Neural crest cell (in vitro differentiated cells): ENCODE measurements at regions not wholly inside any gene's neighbourhood (a gene's known extent, or its start where the extent isn't known, plus 50 kb on each side); places are given as distances from the start of the nearest gene placed in this dataset.
"Not testable (repeated sequence)": the region's sequence is repeated elsewhere in the genome, so short reads cannot be mapped to it uniquely, and the experiment has no call there.

Source experiments
- DNase-seq: peaks from one replicate; pipeline ENCODE4 v3.0.0; 2021; ENCODE audit warnings: low read depth, mixed read lengths, low spot score
- H3K27ac Mint-ChIP-seq: one replicate; pipeline ENCODE4 v1.8.0; 2021; ENCODE audit warnings: mild to moderate bottlenecking, mixed read lengths; ENCODE audit not compliant: unreplicated experiment
- H3K27me3 Mint-ChIP-seq: 2 replicates; pipeline ENCODE4 v1.8.0; 2021; ENCODE audit warnings: low read depth, mild to moderate bottlenecking, mixed read lengths
- H3K36me3 Mint-ChIP-seq: 2 replicates; pipeline ENCODE4 v1.8.0; 2021; ENCODE audit warnings: low read depth, mild to moderate bottlenecking, mixed read lengths
- H3K4me1 Mint-ChIP-seq: 2 replicates; pipeline ENCODE4 v1.8.0; 2021; ENCODE audit warnings: mixed read lengths
- H3K4me3 Mint-ChIP-seq: one replicate; pipeline ENCODE4 v1.8.0; 2021; ENCODE audit warnings: mild to moderate bottlenecking, mixed read lengths
- H3K9me3 Mint-ChIP-seq: 2 replicates; pipeline ENCODE4 v1.8.0; 2021; ENCODE audit warnings: mixed read lengths
- TF ChIP-seq, protein P1 (sequence below): fragments of 200-600 bp; sonication (generic); conservative IDR thresholded peaks from 2 replicates; pipeline ENCODE4 v1.5.0; 2021; ENCODE audit warnings: antibody characterized with exemption, mild to moderate bottlenecking

DNA sequence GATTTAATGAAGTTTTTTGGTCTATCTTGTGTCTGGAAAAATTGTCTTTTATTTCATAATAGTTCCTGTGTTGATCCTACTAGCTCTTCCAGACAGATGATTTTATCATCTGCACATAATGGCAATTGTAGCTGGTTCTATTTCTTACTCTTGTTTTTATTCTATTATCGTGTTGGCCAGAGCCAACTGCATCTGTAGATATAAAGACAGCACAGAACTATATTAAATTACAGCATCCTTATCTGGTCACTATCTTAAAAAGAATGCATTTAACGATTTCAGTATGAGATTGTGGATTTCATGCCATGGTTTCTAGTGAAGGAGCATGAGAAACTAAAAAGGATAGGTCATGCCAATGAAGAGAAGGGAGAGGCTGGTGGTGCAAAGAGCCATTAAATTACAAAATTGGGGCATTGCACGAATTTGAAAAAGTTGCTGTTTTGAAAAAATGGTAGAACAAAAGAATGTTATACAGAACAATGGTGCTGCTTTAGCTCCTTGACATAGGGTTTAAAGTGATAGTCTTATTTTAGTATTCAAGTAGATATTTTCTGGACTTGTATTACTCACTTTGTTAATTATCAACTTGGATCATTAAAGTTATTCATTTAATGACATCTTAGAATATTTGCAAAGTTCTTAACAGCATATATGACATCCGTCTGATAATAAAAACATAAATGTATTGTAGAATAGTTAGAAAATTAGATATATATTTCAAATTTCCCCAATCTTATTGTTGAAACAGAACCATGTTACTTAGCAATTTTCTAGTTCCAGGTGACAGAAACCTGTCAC is 1250.3 kb downstream of the REEP3 start:
- H3K36me3 Mint-ChIP-seq, result no peaks in the 10 kb centered on the region
- TF ChIP-seq, protein P1, sequence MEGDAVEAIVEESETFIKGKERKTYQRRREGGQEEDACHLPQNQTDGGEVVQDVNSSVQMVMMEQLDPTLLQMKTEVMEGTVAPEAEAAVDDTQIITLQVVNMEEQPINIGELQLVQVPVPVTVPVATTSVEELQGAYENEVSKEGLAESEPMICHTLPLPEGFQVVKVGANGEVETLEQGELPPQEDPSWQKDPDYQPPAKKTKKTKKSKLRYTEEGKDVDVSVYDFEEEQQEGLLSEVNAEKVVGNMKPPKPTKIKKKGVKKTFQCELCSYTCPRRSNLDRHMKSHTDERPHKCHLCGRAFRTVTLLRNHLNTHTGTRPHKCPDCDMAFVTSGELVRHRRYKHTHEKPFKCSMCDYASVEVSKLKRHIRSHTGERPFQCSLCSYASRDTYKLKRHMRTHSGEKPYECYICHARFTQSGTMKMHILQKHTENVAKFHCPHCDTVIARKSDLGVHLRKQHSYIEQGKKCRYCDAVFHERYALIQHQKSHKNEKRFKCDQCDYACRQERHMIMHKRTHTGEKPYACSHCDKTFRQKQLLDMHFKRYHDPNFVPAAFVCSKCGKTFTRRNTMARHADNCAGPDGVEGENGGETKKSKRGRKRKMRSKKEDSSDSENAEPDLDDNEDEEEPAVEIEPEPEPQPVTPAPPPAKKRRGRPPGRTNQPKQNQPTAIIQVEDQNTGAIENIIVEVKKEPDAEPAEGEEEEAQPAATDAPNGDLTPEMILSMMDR, result no peak
- H3K4me3 Mint-ChIP-seq, result no peak overlapping the region
- H3K9me3 Mint-ChIP-seq, result peaks cover 3% of the 10 kb centered on the region
- no peak overlapping the region for H3K27ac Mint-ChIP-seq
- H3K4me1 Mint-ChIP-seq, result no peaks in the 10 kb centered on the region
- H3K27me3 Mint-ChIP-seq, result no peaks in the 10 kb centered on the region
- no peak for DNase-seq

DNA sequence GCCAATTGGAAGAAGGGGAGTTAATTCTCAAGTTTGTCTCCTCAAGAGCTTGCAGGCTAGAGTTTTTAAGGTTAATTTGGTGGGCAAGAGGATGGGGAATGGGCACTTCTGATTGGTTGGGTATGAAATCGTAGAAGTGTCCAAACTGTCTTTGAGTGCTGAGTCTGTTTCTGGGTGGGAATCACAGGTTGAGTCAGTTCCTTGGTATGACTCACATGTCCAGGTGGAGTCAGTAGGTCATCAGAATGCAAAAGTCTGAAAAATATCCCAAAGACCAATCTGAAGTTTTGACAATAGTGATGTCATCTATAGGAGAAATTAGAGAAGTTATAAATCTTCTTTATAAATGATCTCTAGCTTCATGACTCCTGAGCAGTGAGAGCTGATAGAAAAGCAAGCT is 1252.2 kb downstream of the REEP3 start:
- no peaks in the 10 kb centered on the region for H3K36me3 Mint-ChIP-seq
- DNase-seq, result no peak
- TF ChIP-seq, protein P1, result no peak
- H3K27ac Mint-ChIP-seq, result no peak overlapping the region
- H3K27me3 Mint-ChIP-seq, result no peaks in the 10 kb centered on the region
- H3K4me1 Mint-ChIP-seq, result no peaks in the 10 kb centered on the region
- H3K9me3 Mint-ChIP-seq, result peaks cover 3% of the 10 kb centered on the region
- no peak overlapping the region for H3K4me3 Mint-ChIP-seq

DNA sequence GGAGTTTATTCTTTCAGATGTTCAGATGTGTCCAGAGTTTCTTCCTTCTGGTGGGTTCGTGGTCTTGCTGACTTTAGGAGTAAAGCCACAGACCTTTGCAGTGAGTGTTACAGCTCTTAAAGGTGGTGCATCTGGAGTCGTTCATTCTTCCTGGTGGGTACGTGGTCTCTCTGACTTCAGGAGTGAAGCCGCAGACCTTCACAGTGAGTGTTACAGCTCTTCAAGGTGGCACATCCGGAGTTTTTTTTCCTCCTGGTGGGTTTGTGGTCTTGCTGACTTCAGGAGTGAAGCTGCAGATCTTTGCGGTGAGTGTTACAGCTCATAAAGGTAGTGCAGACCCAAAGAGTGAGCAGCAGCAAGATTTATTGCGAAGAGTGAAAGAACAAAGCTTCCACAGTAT is 1263.2 kb downstream of the REEP3 start:
- not testable (repeated sequence) for H3K36me3 Mint-ChIP-seq, H3K4me1 Mint-ChIP-seq, H3K9me3 Mint-ChIP-seq, H3K4me3 Mint-ChIP-seq, H3K27ac Mint-ChIP-seq, DNase-seq, H3K27me3 Mint-ChIP-seq

DNA sequence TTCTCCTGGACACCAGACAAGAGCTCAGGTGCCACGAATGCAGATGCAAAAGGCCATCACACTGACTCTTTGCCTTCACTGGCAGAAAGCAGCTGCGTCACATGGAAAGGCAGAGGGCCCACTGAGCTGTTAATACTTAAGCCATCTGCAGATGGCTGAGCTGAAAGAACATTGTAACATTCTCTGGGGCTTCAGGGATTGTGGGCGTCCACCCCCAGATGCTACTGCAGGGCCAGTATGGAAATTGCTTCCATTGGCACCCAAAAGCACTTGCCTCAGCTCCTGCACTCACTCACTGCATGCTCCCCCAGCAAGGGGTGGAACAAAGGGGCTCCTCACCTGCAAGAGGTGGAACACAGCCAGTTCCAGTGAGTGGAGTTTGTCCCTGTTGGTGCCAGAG is 1264.6 kb downstream of the REEP3 start:
- Mint-ChIP-seq H3K4me1 (no peaks in the 10 kb centered on the region), H3K27me3 (no peaks in the 10 kb centered on the region), H3K9me3 (peaks cover 4% of the 10 kb centered on the region), H3K36me3 (no peaks in the 10 kb centered on the region), H3K27ac (no peak overlapping the region), H3K4me3 (no peak overlapping the region)
- TF ChIP-seq, protein P1, result no peak
- DNase-seq, result no peak

DNA sequence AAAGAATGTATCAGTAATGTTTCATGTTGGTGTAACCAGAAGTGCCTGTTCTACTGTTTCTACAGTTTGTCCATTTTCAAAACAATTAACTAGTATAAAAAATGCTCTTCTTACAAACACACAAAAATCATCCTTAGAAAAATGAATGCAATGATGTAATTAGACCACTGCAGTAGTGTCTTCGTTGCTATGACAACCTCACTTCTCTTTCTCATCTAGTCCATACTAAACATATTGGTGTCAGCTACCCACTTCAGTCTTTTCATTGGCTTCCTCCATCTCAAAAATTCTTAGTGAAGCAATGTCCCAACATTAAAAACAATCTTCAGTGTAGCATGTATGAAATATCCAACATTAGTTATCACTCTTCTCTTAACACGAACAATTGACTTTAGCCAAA is 1265.8 kb downstream of the REEP3 start:
- Mint-ChIP-seq H3K27ac (no peak overlapping the region), H3K4me3 (no peak overlapping the region), H3K9me3 (peaks cover 2% of the 10 kb centered on the region), H3K27me3 (no peaks in the 10 kb centered on the region), H3K4me1 (no peaks in the 10 kb centered on the region), H3K36me3 (no peaks in the 10 kb centered on the region)
- DNase-seq, result no peak
- TF ChIP-seq, protein P1, result no peak

DNA sequence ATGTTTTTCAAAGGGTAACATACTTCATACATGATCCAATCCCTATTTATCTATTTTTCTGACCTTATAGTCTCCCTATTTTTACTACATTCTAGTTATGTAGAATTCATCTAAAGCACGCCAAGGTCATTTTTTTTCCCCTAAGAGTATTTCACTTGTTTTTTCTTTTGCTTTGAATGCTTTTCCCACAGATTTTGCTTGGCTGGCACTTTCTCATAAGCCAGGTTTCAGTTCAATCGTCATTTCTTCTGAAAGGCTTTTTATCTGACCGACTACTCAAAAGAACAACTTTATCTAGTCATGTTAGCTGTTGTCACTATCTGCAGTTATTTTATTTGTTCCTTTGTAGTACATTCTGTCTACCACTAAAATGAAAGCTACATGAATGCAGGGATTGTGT is 1274.6 kb downstream of the REEP3 start:
- Mint-ChIP-seq H3K27me3 (no peaks in the 10 kb centered on the region), H3K4me1 (peaks cover 5% of the 10 kb centered on the region), H3K27ac (no peak overlapping the region), H3K36me3 (no peaks in the 10 kb centered on the region), H3K9me3 (no peaks in the 10 kb centered on the region), H3K4me3 (no peak overlapping the region)
- DNase-seq, result no peak
- TF ChIP-seq, protein P1, result no peak
